ENCODE measurements at regions not wholly inside any gene's neighbourhood (a gene's known extent, or its start where the extent isn't known, plus 50 kb on each side); places are given as distances from the start of the nearest gene placed in this dataset.
"Not testable (repeated sequence)": the region's sequence is repeated elsewhere in the genome, so short reads cannot be mapped to it uniquely, and the experiment has no call there.

- DNase-seq = no peak
These were observed 282.7 kb upstream of the ADGRL2 start for GRCh38 chr1:81517987-81518386.

GRCh38 chr1:81513796-81514354, 286.9 kb upstream of the ADGRL2 start:
- DNase-seq = no peak

GRCh38 chr1:81512252-81513003, 288.3 kb upstream of the ADGRL2 start:
- no peak for DNase-seq

- DNase-seq = no peak
These were observed 289.5 kb upstream of the ADGRL2 start for GRCh38 chr1:81511281-81511680.

- DNase-seq = no peak
These were observed 290.0 kb upstream of the ADGRL2 start for GRCh38 chr1:81510701-81511100.

- DNase-seq = no peak
These were observed 291.1 kb upstream of the ADGRL2 start for GRCh38 chr1:81509594-81509993.

GRCh38 chr1:81506699-81507098, 294.0 kb upstream of the ADGRL2 start:
- DNase-seq = no peak

- DNase-seq = no peak
These were observed 294.9 kb upstream of the ADGRL2 start for GRCh38 chr1:81505831-81506230.

- DNase-seq = not testable (repeated sequence)
These were observed 295.9 kb upstream of the ADGRL2 start for GRCh38 chr1:81504820-81505219.

- DNase-seq = not testable (repeated sequence)
These were observed 298.0 kb upstream of the ADGRL2 start for GRCh38 chr1:81502705-81503104.

GRCh38 chr1:81501485-81501884, 299.2 kb upstream of the ADGRL2 start:
- not testable (repeated sequence) for DNase-seq

- DNase-seq = no peak
These were observed 301.2 kb upstream of the ADGRL2 start for GRCh38 chr1:81499487-81499886.

- no peak for DNase-seq
These were observed 302.0 kb upstream of the ADGRL2 start for GRCh38 chr1:81498471-81499462.

- DNase-seq = no peak
These were observed 304.4 kb upstream of the ADGRL2 start for GRCh38 chr1:81496349-81496748.

GRCh38 chr1:81493102-81493869, 307.4 kb upstream of the ADGRL2 start:
- DNase-seq = no peak

GRCh38 chr1:81492628-81493027, 308.1 kb upstream of the ADGRL2 start:
- DNase-seq = no peak

GRCh38 chr1:81490614-81491013, 310.1 kb upstream of the ADGRL2 start:
- no peak for DNase-seq

GRCh38 chr1:81489372-81489934, 311.3 kb upstream of the ADGRL2 start:
- DNase-seq = no peak

GRCh38 chr1:81484284-81484683, 316.4 kb upstream of the ADGRL2 start:
- DNase-seq = no peak

GRCh38 chr1:81478219-81478618, 322.5 kb upstream of the ADGRL2 start:
- no peak for DNase-seq

- no peak for DNase-seq
These were observed 323.0 kb upstream of the ADGRL2 start for GRCh38 chr1:81477710-81478109.

GRCh38 chr1:81472387-81472786, 328.3 kb upstream of the ADGRL2 start:
- no peak for DNase-seq
